WTC11 (cell line): ENCODE measurements at regions not wholly inside any gene's neighbourhood (a gene's known extent, or its start where the extent isn't known, plus 50 kb on each side); places are given as distances from the start of the nearest gene placed in this dataset.

Source experiments
- CREB1 ChIP-seq: sonication (generic); formaldehyde crosslinking; IDR thresholded peaks from 2 replicates; pipeline ENCODE4 v1.8.0; 2023; ENCODE audit warnings: mild to moderate bottlenecking, missing genetic modification reagents
- HMGA2 ChIP-seq: fragments of 250-450 bp; sonication (Bioruptor Pico); IDR thresholded peaks from 2 replicates; pipeline ENCODE4 v1.4.0; 2021; ENCODE audit warnings: mild to moderate bottlenecking, moderate library complexity
- NFYB ChIP-seq: sonication (generic); formaldehyde crosslinking; conservative IDR thresholded peaks from 2 replicates; pipeline ENCODE4 v1.8.0; 2022; ENCODE audit warnings: low read depth, missing genetic modification reagents
- TEAD4 ChIP-seq: sonication (generic); formaldehyde crosslinking; IDR thresholded peaks from 2 replicates; pipeline ENCODE4 v1.8.0; 2022; ENCODE audit warnings: mild to moderate bottlenecking, missing genetic modification reagents
- TP53 ChIP-seq: sonication (generic); formaldehyde crosslinking; IDR thresholded peaks from 2 replicates; pipeline ENCODE4 v1.8.1; 2023; ENCODE audit warnings: mild to moderate bottlenecking, missing genetic modification reagents
- ZBTB21 ChIP-seq: sonication (generic); formaldehyde crosslinking; IDR thresholded peaks from 2 replicates; pipeline ENCODE4 v1.8.1; 2023; ENCODE audit warnings: mild to moderate bottlenecking, missing genetic modification reagents, borderline replicate concordance
- ZNF416 ChIP-seq: fragments of 250-450 bp; sonication (Bioruptor Pico); IDR thresholded peaks from 2 replicates; pipeline ENCODE4 v1.9.0; 2021; ENCODE audit warnings: mild to moderate bottlenecking, inconsistent platforms
- TF ChIP-seq, protein P1 (sequence below): fragments of 200-600 bp; IDR thresholded peaks from 2 replicates; pipeline ENCODE4 v1.8.0; 2022; ENCODE audit warnings: antibody characterized with exemption
- TF ChIP-seq, protein P2 (sequence below): sonication (generic); formaldehyde crosslinking; IDR thresholded peaks from 2 replicates; pipeline ENCODE4 v1.8.1; 2023; ENCODE audit warnings: mild to moderate bottlenecking, missing genetic modification reagents, moderate library complexity
- TF ChIP-seq, protein P3 (sequence below): sonication (generic); formaldehyde crosslinking; IDR thresholded peaks from 2 replicates; pipeline ENCODE4 v1.8.0; 2023; ENCODE audit warnings: missing genetic modification reagents, mild to moderate bottlenecking, borderline replicate concordance
- TF ChIP-seq, protein P4 (sequence below): sonication (generic); formaldehyde crosslinking; IDR thresholded peaks from 2 replicates; pipeline ENCODE4 v1.8.1; 2022; ENCODE audit warnings: missing genetic modification reagents, borderline replicate concordance
- TF ChIP-seq, protein P5 (sequence below): sonication (generic); formaldehyde crosslinking; conservative IDR thresholded peaks from 2 replicates; pipeline ENCODE4 v1.8.1; 2022; ENCODE audit warnings: mild to moderate bottlenecking, missing genetic modification reagents
- TF ChIP-seq, protein P6 (sequence below): sonication (generic); formaldehyde crosslinking; conservative IDR thresholded peaks from 2 replicates; pipeline ENCODE4 v1.8.1; 2023; ENCODE audit warnings: mild to moderate bottlenecking, low read depth, missing genetic modification reagents, moderate library complexity
- TF ChIP-seq, protein P7 (sequence below): sonication (generic); formaldehyde crosslinking; IDR thresholded peaks from 2 replicates; pipeline ENCODE4 v1.8.1; 2023; ENCODE audit warnings: mild to moderate bottlenecking, missing genetic modification reagents, borderline replicate concordance

DNA sequence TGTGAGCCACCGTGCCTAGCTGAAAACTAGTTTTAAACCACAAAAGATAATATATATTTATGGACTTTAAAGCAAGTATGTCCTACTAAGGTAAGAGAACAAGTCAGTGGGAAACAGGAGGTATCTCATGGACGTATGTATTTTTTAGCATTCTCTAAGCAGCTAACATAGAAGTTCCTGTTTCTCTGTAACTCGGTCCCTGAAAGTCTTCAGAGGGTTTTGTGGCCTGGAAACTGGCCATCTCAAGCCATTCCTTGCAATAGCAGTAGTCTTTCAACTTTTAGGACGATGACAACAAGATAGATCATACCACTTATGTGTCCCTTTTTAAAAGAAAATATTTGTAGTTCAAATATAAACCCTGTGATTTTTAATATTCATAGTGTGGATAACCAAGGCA, 95.6 kb upstream of the RALGAPA2 start:
- no peak for TF ChIP-seq TEAD4 (CRISPR knock-in tag)
- TF ChIP-seq, protein P1, sequence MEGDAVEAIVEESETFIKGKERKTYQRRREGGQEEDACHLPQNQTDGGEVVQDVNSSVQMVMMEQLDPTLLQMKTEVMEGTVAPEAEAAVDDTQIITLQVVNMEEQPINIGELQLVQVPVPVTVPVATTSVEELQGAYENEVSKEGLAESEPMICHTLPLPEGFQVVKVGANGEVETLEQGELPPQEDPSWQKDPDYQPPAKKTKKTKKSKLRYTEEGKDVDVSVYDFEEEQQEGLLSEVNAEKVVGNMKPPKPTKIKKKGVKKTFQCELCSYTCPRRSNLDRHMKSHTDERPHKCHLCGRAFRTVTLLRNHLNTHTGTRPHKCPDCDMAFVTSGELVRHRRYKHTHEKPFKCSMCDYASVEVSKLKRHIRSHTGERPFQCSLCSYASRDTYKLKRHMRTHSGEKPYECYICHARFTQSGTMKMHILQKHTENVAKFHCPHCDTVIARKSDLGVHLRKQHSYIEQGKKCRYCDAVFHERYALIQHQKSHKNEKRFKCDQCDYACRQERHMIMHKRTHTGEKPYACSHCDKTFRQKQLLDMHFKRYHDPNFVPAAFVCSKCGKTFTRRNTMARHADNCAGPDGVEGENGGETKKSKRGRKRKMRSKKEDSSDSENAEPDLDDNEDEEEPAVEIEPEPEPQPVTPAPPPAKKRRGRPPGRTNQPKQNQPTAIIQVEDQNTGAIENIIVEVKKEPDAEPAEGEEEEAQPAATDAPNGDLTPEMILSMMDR = no peak
- TF ChIP-seq, protein P2, sequence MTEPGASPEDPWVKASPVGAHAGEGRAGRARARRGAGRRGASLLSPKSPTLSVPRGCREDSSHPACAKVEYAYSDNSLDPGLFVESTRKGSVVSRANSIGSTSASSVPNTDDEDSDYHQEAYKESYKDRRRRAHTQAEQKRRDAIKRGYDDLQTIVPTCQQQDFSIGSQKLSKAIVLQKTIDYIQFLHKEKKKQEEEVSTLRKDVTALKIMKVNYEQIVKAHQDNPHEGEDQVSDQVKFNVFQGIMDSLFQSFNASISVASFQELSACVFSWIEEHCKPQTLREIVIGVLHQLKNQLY (CRISPR knock-in tag) = no peak
- TF ChIP-seq, protein P3, sequence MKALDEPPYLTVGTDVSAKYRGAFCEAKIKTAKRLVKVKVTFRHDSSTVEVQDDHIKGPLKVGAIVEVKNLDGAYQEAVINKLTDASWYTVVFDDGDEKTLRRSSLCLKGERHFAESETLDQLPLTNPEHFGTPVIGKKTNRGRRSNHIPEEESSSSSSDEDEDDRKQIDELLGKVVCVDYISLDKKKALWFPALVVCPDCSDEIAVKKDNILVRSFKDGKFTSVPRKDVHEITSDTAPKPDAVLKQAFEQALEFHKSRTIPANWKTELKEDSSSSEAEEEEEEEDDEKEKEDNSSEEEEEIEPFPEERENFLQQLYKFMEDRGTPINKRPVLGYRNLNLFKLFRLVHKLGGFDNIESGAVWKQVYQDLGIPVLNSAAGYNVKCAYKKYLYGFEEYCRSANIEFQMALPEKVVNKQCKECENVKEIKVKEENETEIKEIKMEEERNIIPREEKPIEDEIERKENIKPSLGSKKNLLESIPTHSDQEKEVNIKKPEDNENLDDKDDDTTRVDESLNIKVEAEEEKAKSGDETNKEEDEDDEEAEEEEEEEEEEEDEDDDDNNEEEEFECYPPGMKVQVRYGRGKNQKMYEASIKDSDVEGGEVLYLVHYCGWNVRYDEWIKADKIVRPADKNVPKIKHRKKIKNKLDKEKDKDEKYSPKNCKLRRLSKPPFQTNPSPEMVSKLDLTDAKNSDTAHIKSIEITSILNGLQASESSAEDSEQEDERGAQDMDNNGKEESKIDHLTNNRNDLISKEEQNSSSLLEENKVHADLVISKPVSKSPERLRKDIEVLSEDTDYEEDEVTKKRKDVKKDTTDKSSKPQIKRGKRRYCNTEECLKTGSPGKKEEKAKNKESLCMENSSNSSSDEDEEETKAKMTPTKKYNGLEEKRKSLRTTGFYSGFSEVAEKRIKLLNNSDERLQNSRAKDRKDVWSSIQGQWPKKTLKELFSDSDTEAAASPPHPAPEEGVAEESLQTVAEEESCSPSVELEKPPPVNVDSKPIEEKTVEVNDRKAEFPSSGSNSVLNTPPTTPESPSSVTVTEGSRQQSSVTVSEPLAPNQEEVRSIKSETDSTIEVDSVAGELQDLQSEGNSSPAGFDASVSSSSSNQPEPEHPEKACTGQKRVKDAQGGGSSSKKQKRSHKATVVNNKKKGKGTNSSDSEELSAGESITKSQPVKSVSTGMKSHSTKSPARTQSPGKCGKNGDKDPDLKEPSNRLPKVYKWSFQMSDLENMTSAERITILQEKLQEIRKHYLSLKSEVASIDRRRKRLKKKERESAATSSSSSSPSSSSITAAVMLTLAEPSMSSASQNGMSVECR (CRISPR knock-in tag) = no peak
- no peak for TF ChIP-seq CREB1 (CRISPR knock-in tag)
- TF ChIP-seq NFYB (CRISPR knock-in tag) = no peak
- TF ChIP-seq, protein P4, sequence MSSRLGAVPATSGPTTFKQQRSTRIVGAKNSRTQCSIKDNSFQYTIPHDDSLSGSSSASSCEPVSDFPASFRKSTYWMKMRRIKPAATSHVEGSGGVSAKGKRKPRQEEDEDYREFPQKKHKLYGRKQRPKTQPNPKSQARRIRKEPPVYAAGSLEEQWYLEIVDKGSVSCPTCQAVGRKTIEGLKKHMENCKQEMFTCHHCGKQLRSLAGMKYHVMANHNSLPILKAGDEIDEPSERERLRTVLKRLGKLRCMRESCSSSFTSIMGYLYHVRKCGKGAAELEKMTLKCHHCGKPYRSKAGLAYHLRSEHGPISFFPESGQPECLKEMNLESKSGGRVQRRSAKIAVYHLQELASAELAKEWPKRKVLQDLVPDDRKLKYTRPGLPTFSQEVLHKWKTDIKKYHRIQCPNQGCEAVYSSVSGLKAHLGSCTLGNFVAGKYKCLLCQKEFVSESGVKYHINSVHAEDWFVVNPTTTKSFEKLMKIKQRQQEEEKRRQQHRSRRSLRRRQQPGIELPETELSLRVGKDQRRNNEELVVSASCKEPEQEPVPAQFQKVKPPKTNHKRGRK (CRISPR knock-in tag) = no peak
- no peak for TF ChIP-seq ZBTB21 (CRISPR knock-in tag)
- TF ChIP-seq ZNF416 (CRISPR knock-in tag) = no peak
- TF ChIP-seq, protein P5, sequence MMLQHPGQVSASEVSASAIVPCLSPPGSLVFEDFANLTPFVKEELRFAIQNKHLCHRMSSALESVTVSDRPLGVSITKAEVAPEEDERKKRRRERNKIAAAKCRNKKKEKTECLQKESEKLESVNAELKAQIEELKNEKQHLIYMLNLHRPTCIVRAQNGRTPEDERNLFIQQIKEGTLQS (CRISPR knock-in tag) = no peak
- TF ChIP-seq, protein P6, sequence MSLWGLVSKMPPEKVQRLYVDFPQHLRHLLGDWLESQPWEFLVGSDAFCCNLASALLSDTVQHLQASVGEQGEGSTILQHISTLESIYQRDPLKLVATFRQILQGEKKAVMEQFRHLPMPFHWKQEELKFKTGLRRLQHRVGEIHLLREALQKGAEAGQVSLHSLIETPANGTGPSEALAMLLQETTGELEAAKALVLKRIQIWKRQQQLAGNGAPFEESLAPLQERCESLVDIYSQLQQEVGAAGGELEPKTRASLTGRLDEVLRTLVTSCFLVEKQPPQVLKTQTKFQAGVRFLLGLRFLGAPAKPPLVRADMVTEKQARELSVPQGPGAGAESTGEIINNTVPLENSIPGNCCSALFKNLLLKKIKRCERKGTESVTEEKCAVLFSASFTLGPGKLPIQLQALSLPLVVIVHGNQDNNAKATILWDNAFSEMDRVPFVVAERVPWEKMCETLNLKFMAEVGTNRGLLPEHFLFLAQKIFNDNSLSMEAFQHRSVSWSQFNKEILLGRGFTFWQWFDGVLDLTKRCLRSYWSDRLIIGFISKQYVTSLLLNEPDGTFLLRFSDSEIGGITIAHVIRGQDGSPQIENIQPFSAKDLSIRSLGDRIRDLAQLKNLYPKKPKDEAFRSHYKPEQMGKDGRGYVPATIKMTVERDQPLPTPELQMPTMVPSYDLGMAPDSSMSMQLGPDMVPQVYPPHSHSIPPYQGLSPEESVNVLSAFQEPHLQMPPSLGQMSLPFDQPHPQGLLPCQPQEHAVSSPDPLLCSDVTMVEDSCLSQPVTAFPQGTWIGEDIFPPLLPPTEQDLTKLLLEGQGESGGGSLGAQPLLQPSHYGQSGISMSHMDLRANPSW (CRISPR knock-in tag) = no peak
- no peak for TF ChIP-seq HMGA2 (CRISPR knock-in tag)
- TF ChIP-seq TP53 (CRISPR knock-in tag) = no peak
- TF ChIP-seq, protein P7, sequence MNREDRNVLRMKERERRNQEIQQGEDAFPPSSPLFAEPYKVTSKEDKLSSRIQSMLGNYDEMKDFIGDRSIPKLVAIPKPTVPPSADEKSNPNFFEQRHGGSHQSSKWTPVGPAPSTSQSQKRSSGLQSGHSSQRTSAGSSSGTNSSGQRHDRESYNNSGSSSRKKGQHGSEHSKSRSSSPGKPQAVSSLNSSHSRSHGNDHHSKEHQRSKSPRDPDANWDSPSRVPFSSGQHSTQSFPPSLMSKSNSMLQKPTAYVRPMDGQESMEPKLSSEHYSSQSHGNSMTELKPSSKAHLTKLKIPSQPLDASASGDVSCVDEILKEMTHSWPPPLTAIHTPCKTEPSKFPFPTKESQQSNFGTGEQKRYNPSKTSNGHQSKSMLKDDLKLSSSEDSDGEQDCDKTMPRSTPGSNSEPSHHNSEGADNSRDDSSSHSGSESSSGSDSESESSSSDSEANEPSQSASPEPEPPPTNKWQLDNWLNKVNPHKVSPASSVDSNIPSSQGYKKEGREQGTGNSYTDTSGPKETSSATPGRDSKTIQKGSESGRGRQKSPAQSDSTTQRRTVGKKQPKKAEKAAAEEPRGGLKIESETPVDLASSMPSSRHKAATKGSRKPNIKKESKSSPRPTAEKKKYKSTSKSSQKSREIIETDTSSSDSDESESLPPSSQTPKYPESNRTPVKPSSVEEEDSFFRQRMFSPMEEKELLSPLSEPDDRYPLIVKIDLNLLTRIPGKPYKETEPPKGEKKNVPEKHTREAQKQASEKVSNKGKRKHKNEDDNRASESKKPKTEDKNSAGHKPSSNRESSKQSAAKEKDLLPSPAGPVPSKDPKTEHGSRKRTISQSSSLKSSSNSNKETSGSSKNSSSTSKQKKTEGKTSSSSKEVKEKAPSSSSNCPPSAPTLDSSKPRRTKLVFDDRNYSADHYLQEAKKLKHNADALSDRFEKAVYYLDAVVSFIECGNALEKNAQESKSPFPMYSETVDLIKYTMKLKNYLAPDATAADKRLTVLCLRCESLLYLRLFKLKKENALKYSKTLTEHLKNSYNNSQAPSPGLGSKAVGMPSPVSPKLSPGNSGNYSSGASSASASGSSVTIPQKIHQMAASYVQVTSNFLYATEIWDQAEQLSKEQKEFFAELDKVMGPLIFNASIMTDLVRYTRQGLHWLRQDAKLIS (CRISPR knock-in tag) = no peak
